K562 (cell line): ENCODE measurements at regions not wholly inside any gene's neighbourhood (a gene's known extent, or its start where the extent isn't known, plus 50 kb on each side); places are given as distances from the start of the nearest gene placed in this dataset.

Source experiments
- ARID4B ChIP-seq: sonication (generic); formaldehyde crosslinking; IDR thresholded peaks from 2 replicates; pipeline ENCODE4 v1.8.0; 2022; ENCODE audit warnings: mild to moderate bottlenecking, missing genetic modification reagents
- BMI1 ChIP-seq: fragments of 150-350 bp; IDR thresholded peaks from 2 replicates; pipeline ENCODE4 v1.6.1; 2014; ENCODE audit warnings: low read length
- CREBBP ChIP-seq: IDR thresholded peaks from one replicate; pipeline ENCODE4 v1.6.1; 2012; ENCODE audit warnings: low read depth, mild to moderate bottlenecking, control low read depth, inconsistent platforms, low read length
- NRF1 ChIP-seq, 2 experiments: fragments of 450-650 bp; IDR thresholded peaks in 1 of 2; conservative IDR thresholded peaks in 1 of 2; 2 replicates each; pipeline ENCODE4 v1.6.1; 2014; ENCODE audit warnings: mild to moderate bottlenecking in 2 of 2
- PHF8 ChIP-seq: fragments of 200-600 bp; sonication (generic); IDR thresholded peaks from 2 replicates; pipeline ENCODE4 v1.6.1; 2012; ENCODE audit warnings: mixed run types, mild to moderate bottlenecking, inconsistent platforms, low read length, moderate library complexity, borderline replicate concordance
- PRMT5 ChIP-seq: sonication (generic); formaldehyde crosslinking; IDR thresholded peaks from 2 replicates; pipeline ENCODE4 v1.5.0; 2020; ENCODE audit warnings: missing genetic modification reagents
- TRIM24 ChIP-seq, 2 experiments: fragments of 450-650 bp; IDR thresholded peaks; 2 replicates each; pipeline ENCODE4 v1.6.1; 2016
- ZNF24 ChIP-seq: fragments of 450-650 bp; IDR thresholded peaks from 2 replicates; pipeline ENCODE4 v1.6.1; 2016
- ZNF699 ChIP-seq: fragments of 250-450 bp; sonication (Bioruptor Pico); IDR thresholded peaks from 2 replicates; pipeline ENCODE4 v1.8.0; 2021; ENCODE audit warnings: mild to moderate bottlenecking, moderate library complexity; ENCODE audit not compliant: insufficient replicate concordance
- ZNF79 ChIP-seq: fragments of 250-450 bp; sonication (Bioruptor Pico); IDR thresholded peaks from 2 replicates; pipeline ENCODE4 v1.4.0; 2020; ENCODE audit warnings: low read depth, mild to moderate bottlenecking, moderate library complexity

DNA sequence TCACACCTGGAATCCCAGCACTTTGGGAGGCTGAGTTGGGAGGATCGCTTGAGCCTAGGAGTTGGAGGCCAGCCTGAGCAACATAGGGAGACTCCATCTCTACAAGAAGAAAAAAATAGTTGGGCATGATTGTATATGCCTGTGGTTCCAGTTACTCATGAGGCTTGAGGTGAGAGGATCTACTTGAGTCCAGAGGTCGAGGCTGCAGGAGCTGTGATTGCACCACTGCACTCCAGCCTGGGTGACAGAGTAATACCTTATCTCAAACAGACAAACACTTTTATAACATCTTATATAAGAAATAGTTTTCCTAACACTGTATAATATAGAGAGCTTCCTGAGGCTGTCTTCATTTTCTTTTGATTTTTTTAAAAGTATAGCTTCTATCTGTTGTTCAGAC is 448.4 kb upstream of the COBL start (continued):
- TF ChIP-seq NRF1 (conservative IDR thresholded peaks at IDR 0.05 in 1 of 2, IDR thresholded peaks at IDR 0.05 in 1 of 2) = no peak
- no peak for TF ChIP-seq BMI1
- TF ChIP-seq ZNF699 (CRISPR knock-in tag) = no peak
- no peak for TF ChIP-seq ZNF79 (CRISPR knock-in tag)
- no peak for TF ChIP-seq PRMT5 (CRISPR knock-in tag)
- TF ChIP-seq PHF8 = no peak
- no peak for TF ChIP-seq ARID4B (CRISPR knock-in tag)
- no peak for TF ChIP-seq CREBBP
- TF ChIP-seq ZNF24 = no peak
- TF ChIP-seq TRIM24 (IDR thresholded peaks at IDR 0.05) = no peak
